ENCODE measurements at regions not wholly inside any gene's neighbourhood (a gene's known extent, or its start where the extent isn't known, plus 50 kb on each side); places are given as distances from the start of the nearest gene placed in this dataset.

DNA sequence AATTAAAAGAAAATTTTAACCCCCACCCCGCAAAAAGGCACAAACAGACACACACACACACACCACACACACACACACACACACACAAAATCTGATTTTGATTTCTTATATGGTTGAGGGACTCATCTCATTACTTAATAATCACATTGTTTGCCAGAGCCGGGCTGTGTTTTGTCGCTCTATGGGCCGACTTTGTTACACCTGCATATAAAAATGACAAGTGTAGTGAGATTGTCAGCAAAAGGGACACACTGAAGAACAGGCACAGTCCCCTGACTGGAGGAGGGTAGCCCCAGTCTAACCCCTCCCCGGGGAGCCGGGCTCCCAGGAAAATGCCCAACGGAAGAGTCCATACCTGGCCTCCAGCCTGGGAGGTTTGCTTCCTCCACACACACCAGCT, 221.6 kb downstream of the ENGASE start:
- Histone ChIP-seq H3K9me2 (ENCODE audit: insufficient read depth) (no peaks in the 10 kb centered on the region), H3K79me2 (ENCODE audit: low read depth) (no peaks in the 10 kb centered on the region), H4K20me1 (ENCODE audit: insufficient read depth) (no peaks in the 10 kb centered on the region), H3K9me3 (ENCODE audit: insufficient read depth, low read depth) (no peaks in the 10 kb centered on the region), H2AFZ (no peak overlapping the region), H3K36me3 (ENCODE audit: low read depth) (no peaks in the 10 kb centered on the region), H3K4me2 (no peak overlapping the region), H3K27me3 (ENCODE audit: insufficient read depth, low read depth) (peaks cover 72% of the 10 kb centered on the region), H3K27ac (no peak overlapping the region), H3K4me3 (no peak overlapping the region), H3K4me1 (replicated peaks; ENCODE audit: insufficient read depth) (no peaks in the 10 kb centered on the region), H3F3A (ENCODE audit: insufficient read depth, low read depth) (no peaks in the 10 kb centered on the region)
- TF ChIP-seq EZH2 (IDR thresholded peaks at IDR 0.05; ENCODE audit: low read depth), result no peak
- TF ChIP-seq, protein P1, sequence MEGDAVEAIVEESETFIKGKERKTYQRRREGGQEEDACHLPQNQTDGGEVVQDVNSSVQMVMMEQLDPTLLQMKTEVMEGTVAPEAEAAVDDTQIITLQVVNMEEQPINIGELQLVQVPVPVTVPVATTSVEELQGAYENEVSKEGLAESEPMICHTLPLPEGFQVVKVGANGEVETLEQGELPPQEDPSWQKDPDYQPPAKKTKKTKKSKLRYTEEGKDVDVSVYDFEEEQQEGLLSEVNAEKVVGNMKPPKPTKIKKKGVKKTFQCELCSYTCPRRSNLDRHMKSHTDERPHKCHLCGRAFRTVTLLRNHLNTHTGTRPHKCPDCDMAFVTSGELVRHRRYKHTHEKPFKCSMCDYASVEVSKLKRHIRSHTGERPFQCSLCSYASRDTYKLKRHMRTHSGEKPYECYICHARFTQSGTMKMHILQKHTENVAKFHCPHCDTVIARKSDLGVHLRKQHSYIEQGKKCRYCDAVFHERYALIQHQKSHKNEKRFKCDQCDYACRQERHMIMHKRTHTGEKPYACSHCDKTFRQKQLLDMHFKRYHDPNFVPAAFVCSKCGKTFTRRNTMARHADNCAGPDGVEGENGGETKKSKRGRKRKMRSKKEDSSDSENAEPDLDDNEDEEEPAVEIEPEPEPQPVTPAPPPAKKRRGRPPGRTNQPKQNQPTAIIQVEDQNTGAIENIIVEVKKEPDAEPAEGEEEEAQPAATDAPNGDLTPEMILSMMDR (conservative IDR thresholded peaks at IDR 0.05), result no peak
- intact Hi-C loops (cut with micrococcal nuclease; ENCODE audit: unreplicated experiment), result no loop called here
- ChIA-PET CTCF (no interaction called here), POLR2A (ENCODE audit: unreplicated experiment) (no interaction called here)
- BruUV-seq (replicated peaks), result no TSS peak
- no peak for DNase-seq

DNA sequence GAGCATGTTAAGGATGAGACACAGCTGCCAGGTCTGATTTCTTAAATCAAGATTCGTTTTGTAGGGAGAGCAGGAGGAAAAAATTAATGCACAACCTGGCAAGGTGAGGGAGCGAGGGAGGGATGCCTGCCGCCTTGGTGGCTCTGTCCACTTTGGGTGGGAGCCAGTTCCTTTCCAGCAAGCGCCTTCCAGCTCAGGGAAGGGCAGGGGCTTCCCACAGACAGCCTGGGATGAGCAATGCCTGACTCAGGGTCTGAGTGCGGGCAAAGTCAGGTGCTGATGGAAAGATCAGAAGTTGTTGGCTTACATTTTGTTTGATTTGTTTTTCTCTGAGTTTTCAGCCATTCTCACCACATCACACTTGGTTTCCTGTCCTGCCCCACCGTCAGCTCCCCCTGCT, 220.7 kb downstream of the ENGASE start:
- Histone ChIP-seq H3K4me1 (replicated peaks; ENCODE audit: insufficient read depth) (no peaks in the 10 kb centered on the region), H3K9me3 (ENCODE audit: insufficient read depth, low read depth) (no peaks in the 10 kb centered on the region), H3K9me2 (ENCODE audit: insufficient read depth) (no peaks in the 10 kb centered on the region), H3K79me2 (ENCODE audit: low read depth) (no peaks in the 10 kb centered on the region), H3K36me3 (ENCODE audit: low read depth) (no peaks in the 10 kb centered on the region), H3K27ac (no peak overlapping the region), H3K27me3 (ENCODE audit: insufficient read depth, low read depth) (peaks cover 71% of the 10 kb centered on the region), H3K4me3 (no peak overlapping the region), H3F3A (ENCODE audit: insufficient read depth, low read depth) (no peaks in the 10 kb centered on the region), H4K20me1 (ENCODE audit: insufficient read depth) (no peaks in the 10 kb centered on the region), H3K4me2 (no peak overlapping the region), H2AFZ (no peak overlapping the region)
- DNase-seq, result no peak
- no TSS peak for BruUV-seq (replicated peaks)
- intact Hi-C loops (cut with micrococcal nuclease; ENCODE audit: unreplicated experiment), result no loop called here
- TF ChIP-seq, protein P1 (conservative IDR thresholded peaks at IDR 0.05), result no peak
- TF ChIP-seq EZH2 (IDR thresholded peaks at IDR 0.05; ENCODE audit: low read depth), result no peak
- ChIA-PET CTCF (no interaction called here), POLR2A (ENCODE audit: unreplicated experiment) (no interaction called here)

DNA sequence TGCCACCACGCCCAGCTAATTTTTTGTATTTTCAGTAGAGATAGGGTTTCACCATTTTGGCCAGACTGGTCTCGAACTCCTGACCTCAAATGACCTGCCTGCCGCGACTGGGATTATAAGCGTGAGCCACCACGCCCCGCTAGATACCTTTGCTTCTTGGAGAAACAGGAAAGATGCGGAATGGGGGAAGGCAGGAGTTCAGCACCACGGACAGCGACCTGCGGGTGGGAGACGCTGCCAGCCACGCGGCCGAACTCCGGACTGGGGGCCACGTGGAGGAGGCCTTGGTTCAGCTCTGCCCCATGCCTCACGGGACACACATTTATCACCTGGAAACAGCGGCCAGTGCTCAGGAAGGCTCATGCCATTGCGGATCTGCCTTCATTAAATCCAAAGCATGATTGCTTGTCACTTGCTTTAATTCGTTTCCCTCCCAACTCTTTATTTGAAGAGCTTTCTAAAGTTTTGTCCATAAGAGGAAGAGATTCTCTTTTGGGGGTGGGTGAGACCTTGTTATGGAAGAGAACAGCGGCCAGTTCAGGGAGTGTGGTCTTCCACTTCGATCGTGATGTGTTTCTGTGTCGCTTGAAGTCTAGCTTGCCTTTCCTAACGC, 219.9 kb downstream of the ENGASE start:
- no peak overlapping the region for H2AFZ ChIP-seq
- peaks cover 70% of the 10 kb centered on the region for H3K27me3 ChIP-seq (ENCODE audit: insufficient read depth, low read depth)
- ChIA-PET CTCF (no interaction called here), POLR2A (ENCODE audit: unreplicated experiment) (no interaction called here)
- H3K4me1 ChIP-seq (replicated peaks; ENCODE audit: insufficient read depth), result no peaks in the 10 kb centered on the region
- H3K79me2 ChIP-seq (ENCODE audit: low read depth), result no peaks in the 10 kb centered on the region
- TF ChIP-seq, protein P1 (conservative IDR thresholded peaks at IDR 0.05), result no peak
- no peak for TF ChIP-seq EZH2 (IDR thresholded peaks at IDR 0.05; ENCODE audit: low read depth)
- H3K9me2 ChIP-seq (ENCODE audit: insufficient read depth), result no peaks in the 10 kb centered on the region
- no TSS peak for BruUV-seq (replicated peaks)
- intact Hi-C loops (cut with micrococcal nuclease; ENCODE audit: unreplicated experiment), result no loop called here
- no peaks in the 10 kb centered on the region for H4K20me1 ChIP-seq (ENCODE audit: insufficient read depth)
- H3K9me3 ChIP-seq (ENCODE audit: insufficient read depth, low read depth), result no peaks in the 10 kb centered on the region
- H3K36me3 ChIP-seq (ENCODE audit: low read depth), result no peaks in the 10 kb centered on the region
- H3F3A ChIP-seq (ENCODE audit: insufficient read depth, low read depth), result no peaks in the 10 kb centered on the region
- no peak overlapping the region for H3K4me2 ChIP-seq
- no peak overlapping the region for H3K4me3 ChIP-seq
- peak in 1 of 2 experiments; percentile 35 for DNase-seq
- H3K27ac ChIP-seq, result no peak overlapping the region
